ENCODE measurements at regions not wholly inside any gene's neighbourhood (a gene's known extent, or its start where the extent isn't known, plus 50 kb on each side); places are given as distances from the start of the nearest gene placed in this dataset.

DNA sequence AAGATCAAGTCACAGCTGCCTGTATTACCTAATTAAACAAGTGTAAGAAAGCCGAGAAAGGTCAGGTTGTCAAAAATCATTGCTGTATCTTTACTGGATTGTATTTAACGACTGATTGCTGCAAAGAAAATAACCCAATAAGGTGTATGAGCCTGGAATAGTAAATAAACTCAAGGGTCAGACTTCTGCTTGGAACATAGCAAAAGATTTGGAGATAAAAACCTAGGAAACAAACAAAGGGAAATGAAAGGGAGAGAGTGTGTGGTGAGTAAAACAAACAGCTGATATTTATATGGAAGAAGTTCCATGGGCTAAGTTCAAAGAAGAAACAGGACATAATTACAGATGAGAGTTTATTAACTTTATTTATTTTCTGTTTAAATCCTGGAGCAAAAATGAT is 354.0 kb downstream of the TLR4 start:
- no peak overlapping the region for H3K27ac ChIP-seq
- H3K9me3 ChIP-seq: no peaks in the 10 kb centered on the region
- no peaks in the 10 kb centered on the region for H3K27me3 ChIP-seq
- intact Hi-C loops (cut with DNase I): no loop called here
- 21 to 49% methylated on average over 2 of the region's 2 CpGs for WGBS, 2 donors
- no peak for DNase-seq
- no peak overlapping the region for H3K4me3 ChIP-seq
- no peaks in the 10 kb centered on the region for H3K4me1 ChIP-seq
- TF ChIP-seq POLR2A (IDR thresholded peaks at IDR 0.05): no peak
- TF ChIP-seq POLR2AphosphoS5 (IDR thresholded peaks at IDR 0.05): no peak
- TF ChIP-seq EP300 (IDR thresholded peaks at IDR 0.05): no peak
- TF ChIP-seq, protein P1, sequence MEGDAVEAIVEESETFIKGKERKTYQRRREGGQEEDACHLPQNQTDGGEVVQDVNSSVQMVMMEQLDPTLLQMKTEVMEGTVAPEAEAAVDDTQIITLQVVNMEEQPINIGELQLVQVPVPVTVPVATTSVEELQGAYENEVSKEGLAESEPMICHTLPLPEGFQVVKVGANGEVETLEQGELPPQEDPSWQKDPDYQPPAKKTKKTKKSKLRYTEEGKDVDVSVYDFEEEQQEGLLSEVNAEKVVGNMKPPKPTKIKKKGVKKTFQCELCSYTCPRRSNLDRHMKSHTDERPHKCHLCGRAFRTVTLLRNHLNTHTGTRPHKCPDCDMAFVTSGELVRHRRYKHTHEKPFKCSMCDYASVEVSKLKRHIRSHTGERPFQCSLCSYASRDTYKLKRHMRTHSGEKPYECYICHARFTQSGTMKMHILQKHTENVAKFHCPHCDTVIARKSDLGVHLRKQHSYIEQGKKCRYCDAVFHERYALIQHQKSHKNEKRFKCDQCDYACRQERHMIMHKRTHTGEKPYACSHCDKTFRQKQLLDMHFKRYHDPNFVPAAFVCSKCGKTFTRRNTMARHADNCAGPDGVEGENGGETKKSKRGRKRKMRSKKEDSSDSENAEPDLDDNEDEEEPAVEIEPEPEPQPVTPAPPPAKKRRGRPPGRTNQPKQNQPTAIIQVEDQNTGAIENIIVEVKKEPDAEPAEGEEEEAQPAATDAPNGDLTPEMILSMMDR (IDR thresholded peaks at IDR 0.05): no peak
- H3K36me3 ChIP-seq: no peaks in the 10 kb centered on the region

- H3K4me1 ChIP-seq: no peaks in the 10 kb centered on the region
- WGBS, 2 donors: 27 to 34% methylated on average over 11 of the region's 11 CpGs
- H3K4me3 ChIP-seq: no peak overlapping the region
- H3K27me3 ChIP-seq: no peaks in the 10 kb centered on the region
- intact Hi-C loops (cut with DNase I): no loop called here
- no peak for TF ChIP-seq EP300 (IDR thresholded peaks at IDR 0.05)
- TF ChIP-seq POLR2A (IDR thresholded peaks at IDR 0.05): no peak
- no peak for TF ChIP-seq POLR2AphosphoS5 (IDR thresholded peaks at IDR 0.05)
- TF ChIP-seq, protein P1 (IDR thresholded peaks at IDR 0.05): no peak
- DNase-seq: no peak
- no peak overlapping the region for H3K27ac ChIP-seq
- no peaks in the 10 kb centered on the region for H3K9me3 ChIP-seq
- H3K36me3 ChIP-seq: no peaks in the 10 kb centered on the region
Observed at GRCh38 chr9:118059484-118060278, 355.5 kb downstream of the TLR4 start.

- Histone ChIP-seq H3K9me3 (no peaks in the 10 kb centered on the region), H3K27ac (no peak overlapping the region), H3K4me1 (no peaks in the 10 kb centered on the region), H3K4me3 (no peak overlapping the region), H3K36me3 (no peaks in the 10 kb centered on the region), H3K27me3 (no peaks in the 10 kb centered on the region)
- TF ChIP-seq, protein P1 (IDR thresholded peaks at IDR 0.05): no peak
- TF ChIP-seq POLR2AphosphoS5 (IDR thresholded peaks at IDR 0.05) (no peak), POLR2A (IDR thresholded peaks at IDR 0.05) (no peak), EP300 (IDR thresholded peaks at IDR 0.05) (no peak)
- DNase-seq: no peak
- WGBS, 2 donors: 83 to 89% methylated on average over 13 of the region's 13 CpGs
- intact Hi-C loops (cut with DNase I): no loop called here
Observed at GRCh38 chr9:118083161-118083560, 379.0 kb downstream of the TLR4 start.

DNA sequence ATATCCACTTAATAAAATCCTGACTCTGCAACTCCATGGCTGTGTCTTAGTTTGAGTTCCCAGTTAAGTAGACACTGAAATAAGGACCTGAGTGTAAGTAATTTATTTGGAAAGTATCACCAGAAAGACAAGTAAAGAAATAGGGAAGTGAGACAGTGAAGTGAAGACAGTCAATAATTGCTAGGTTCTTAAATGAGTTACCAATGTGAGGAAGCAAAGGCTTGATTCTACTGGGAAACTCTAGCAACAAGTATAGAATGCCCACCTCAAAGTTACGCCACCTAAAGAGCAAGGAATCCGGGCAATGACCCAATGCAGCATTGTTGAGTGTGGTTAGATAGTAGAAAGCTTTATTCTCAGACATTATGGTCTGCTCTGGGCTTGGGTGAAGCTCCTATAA is 383.9 kb downstream of the TLR4 start:
- WGBS, 2 donors: 83 to 89% methylated on average over 2 of the region's 2 CpGs
- H3K36me3 ChIP-seq: no peaks in the 10 kb centered on the region
- no peaks in the 10 kb centered on the region for H3K4me1 ChIP-seq
- TF ChIP-seq, protein P1 (IDR thresholded peaks at IDR 0.05): no peak
- TF ChIP-seq POLR2A (IDR thresholded peaks at IDR 0.05) (no peak), EP300 (IDR thresholded peaks at IDR 0.05) (no peak), POLR2AphosphoS5 (IDR thresholded peaks at IDR 0.05) (no peak)
- H3K27me3 ChIP-seq: no peaks in the 10 kb centered on the region
- H3K27ac ChIP-seq: no peak overlapping the region
- no peak overlapping the region for H3K4me3 ChIP-seq
- H3K9me3 ChIP-seq: no peaks in the 10 kb centered on the region
- intact Hi-C loops (cut with DNase I): no loop called here
- DNase-seq: no peak

DNA sequence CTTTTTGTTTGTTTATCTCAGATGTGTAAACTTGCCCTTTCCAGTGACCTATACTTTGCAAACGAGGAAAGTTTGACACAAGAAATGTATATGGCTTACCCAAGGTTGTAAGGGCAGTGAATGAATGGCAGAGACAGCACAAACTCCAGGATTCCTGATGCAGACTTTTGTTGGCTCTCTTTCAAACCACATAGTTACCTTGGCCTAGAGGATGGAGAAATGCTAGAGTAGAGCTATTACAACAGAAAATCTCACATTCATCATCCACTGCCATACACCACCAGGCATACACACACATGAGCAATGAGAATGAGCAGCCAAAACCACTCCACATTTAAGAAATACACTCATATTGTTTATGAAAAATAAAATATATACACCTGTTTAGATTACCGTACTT is 387.0 kb downstream of the TLR4 start:
- intact Hi-C loops (cut with DNase I): no loop called here
- Histone ChIP-seq H3K36me3 (no peaks in the 10 kb centered on the region), H3K9me3 (no peaks in the 10 kb centered on the region), H3K27ac (no peak overlapping the region), H3K27me3 (no peaks in the 10 kb centered on the region), H3K4me1 (no peaks in the 10 kb centered on the region), H3K4me3 (no peak overlapping the region)
- TF ChIP-seq, protein P1 (IDR thresholded peaks at IDR 0.05): no peak
- no peak for TF ChIP-seq POLR2AphosphoS5 (IDR thresholded peaks at IDR 0.05)
- TF ChIP-seq EP300 (IDR thresholded peaks at IDR 0.05): no peak
- TF ChIP-seq POLR2A (IDR thresholded peaks at IDR 0.05): no peak
- WGBS, 2 donors: 50 to 66% methylated on average over 2 of the region's 2 CpGs
- DNase-seq: no peak
